CD14-positive monocyte (primary cell): ENCODE measurements at regions not wholly inside any gene's neighbourhood (a gene's known extent, or its start where the extent isn't known, plus 50 kb on each side); places are given as distances from the start of the nearest gene placed in this dataset.
"Not testable (repeated sequence)": the region's sequence is repeated elsewhere in the genome, so short reads cannot be mapped to it uniquely, and the experiment has no call there.

Experiments
- DNase-seq, 3 donors: peaks; one replicate each; pipeline ENCODE4 v3.0.0-alpha.2; 2011 to 2022
- H2AFZ ChIP-seq: 2 replicates; pipeline ENCODE4 v1.6.0; 2012; ENCODE audit warnings: mild to moderate bottlenecking, low read depth, low read length, inconsistent platforms; ENCODE audit not compliant: insufficient read depth, poor library complexity, severe bottlenecking
- H3K27ac ChIP-seq, 2 donors: 1 replicate in 1 of 2; 2 replicates in 1 of 2; pipeline ENCODE4 v1.5.1; 2012 to 2013; ENCODE audit warnings: low read length in 2 of 2, control low read depth in 1 of 2, inconsistent platforms in 1 of 2, low read depth in 1 of 2, mild to moderate bottlenecking in 1 of 2
- H3K27me3 ChIP-seq, 2 donors: one replicate each; pipeline versions ENCODE4 v1.6.0 to v1.6.1; 2011 to 2013; ENCODE audit warnings: low read length in 2 of 2; ENCODE audit not compliant: control insufficient read depth in 2 of 2, insufficient read depth in 2 of 2
- H3K36me3 ChIP-seq, 2 donors: replicated peaks in 1 of 2; 1 replicate in 1 of 2; 2 replicates in 1 of 2; pipeline versions ENCODE4 v1.5.1 to v1.6.1; 2012 to 2013; ENCODE audit warnings: low read length in 2 of 2, control low read depth in 1 of 2, inconsistent platforms in 1 of 2, mild to moderate bottlenecking in 1 of 2; ENCODE audit not compliant: insufficient read depth in 2 of 2, control insufficient read depth in 1 of 2
- H3K4me1 ChIP-seq, 2 donors: 1 replicate in 1 of 2; 2 replicates in 1 of 2; pipeline versions ENCODE4 v1.5.1 to v1.6.1; 2012 to 2013; ENCODE audit warnings: low read length in 2 of 2, control low read depth in 1 of 2, inconsistent platforms in 1 of 2, mild to moderate bottlenecking in 1 of 2, moderate library complexity in 1 of 2; ENCODE audit not compliant: insufficient read depth in 2 of 2, control insufficient read depth in 1 of 2
- H3K4me2 ChIP-seq: replicated peaks from 2 replicates; pipeline ENCODE3; 2012; ENCODE audit warnings: low read length, moderate library complexity, mild to moderate bottlenecking; ENCODE audit not compliant: poor library complexity, severe bottlenecking; ENCODE audit errors: extremely low read depth
- H3K4me3 ChIP-seq, 3 experiments: fragments of 200-600 bp in 1 of 3; sonication (generic) in 1 of 3; replicated peaks in 1 of 3; 1 replicate in 2 of 3; 2 replicates in 1 of 3; pipeline ENCODE4 v1.5.1; 2011 to 2013; ENCODE audit warnings: low read length in 3 of 3, mild to moderate bottlenecking in 3 of 3, control low read depth in 2 of 3, low read depth in 2 of 3, inconsistent platforms in 1 of 3, moderate library complexity in 1 of 3
- H3K79me2 ChIP-seq: 2 replicates; pipeline ENCODE4 v1.6.0; 2012; ENCODE audit warnings: mild to moderate bottlenecking, control low read depth, inconsistent platforms, low read length, moderate library complexity; ENCODE audit not compliant: insufficient read depth
- H3K9ac ChIP-seq: 2 replicates; pipeline ENCODE4 v1.6.0; 2017; ENCODE audit warnings: low read length, mild to moderate bottlenecking; ENCODE audit not compliant: insufficient read depth, poor library complexity, severe bottlenecking
- H3K9me3 ChIP-seq, 2 donors: replicated peaks in 1 of 2; 1 replicate in 1 of 2; 2 replicates in 1 of 2; pipeline versions ENCODE4 v1.5.1 to v1.6.1; 2012 to 2013; ENCODE audit warnings: low read length in 2 of 2, control low read depth in 1 of 2; ENCODE audit not compliant: control insufficient read depth in 1 of 2, insufficient read depth in 1 of 2
- H4K20me1 ChIP-seq: 2 replicates; pipeline ENCODE4 v1.6.0; 2012; ENCODE audit warnings: mild to moderate bottlenecking, low read length, control low read depth, moderate library complexity; ENCODE audit not compliant: insufficient read depth
- H3K27ac Mint-ChIP-seq, 7 donors: one replicate each; pipeline ENCODE4 v1.8.0; 2020; ENCODE audit warnings: mild to moderate bottlenecking in 7 of 7, mixed read lengths in 7 of 7, moderate library complexity in 6 of 7, inconsistent platforms in 2 of 7
- H3K27me3 Mint-ChIP-seq, 3 donors: one replicate each; pipeline ENCODE4 v1.8.0; 2021 to 2022; ENCODE audit warnings: low read depth in 3 of 3, mild to moderate bottlenecking in 3 of 3, mixed read lengths in 3 of 3, moderate library complexity in 3 of 3, inconsistent platforms in 1 of 3
- H3K36me3 Mint-ChIP-seq, 2 donors: one replicate each; pipeline ENCODE4 v1.8.0; 2020; ENCODE audit warnings: mixed read lengths in 2 of 2, inconsistent platforms in 1 of 2, mild to moderate bottlenecking in 1 of 2
- H3K4me1 Mint-ChIP-seq: one replicate; pipeline ENCODE4 v1.8.0; 2020; ENCODE audit warnings: mild to moderate bottlenecking, mixed read lengths
- H3K4me3 Mint-ChIP-seq, 2 donors: one replicate each; pipeline ENCODE4 v1.8.0; 2020; ENCODE audit warnings: mild to moderate bottlenecking in 2 of 2, mixed read lengths in 2 of 2, moderate library complexity in 1 of 2
- H3K9me3 Mint-ChIP-seq, 7 donors: one replicate each; pipeline ENCODE4 v1.8.0; 2020 to 2022; ENCODE audit warnings: mixed read lengths in 7 of 7, mild to moderate bottlenecking in 6 of 7, moderate library complexity in 6 of 7, inconsistent platforms in 2 of 7
- CTCF ChIP-seq: fragments of 200-600 bp; IDR thresholded peaks from one replicate; pipeline ENCODE4 v1.8.0; 2022; ENCODE audit warnings: antibody characterized with exemption, mild to moderate bottlenecking
- WGBS: methylation state at CpG from one replicate; pipeline ENCODE4 v1.1.5; 2013; ENCODE audit warnings: missing lambda C conversion rate; ENCODE audit not compliant: insufficient coverage; 5-methylcytosine and 5-hydroxymethylcytosine counted together
- intact Hi-C, 2 donors: fragments of 100-400 bp; cut with micrococcal nuclease; formaldehyde crosslinking; loops; one replicate each; pipeline versions ENCODE4 v1.15.0 to v1.15.1; 2023

GRCh38 chr7:32658467-32658869, 163.2 kb downstream of the AVL9 start:
- H3K4me1 ChIP-seq = no peaks in the 10 kb centered on the region
- H2AFZ ChIP-seq = no peak overlapping the region
- DNase-seq = no peak
- H3K36me3 ChIP-seq = no peaks in the 10 kb centered on the region
- no peak for TF ChIP-seq CTCF
- Mint-ChIP-seq H3K27me3 (peaks cover 2 to 5% (median 3%) of the 10 kb centered on the region in 3 donors), H3K4me3 (no peak overlapping the region), H3K36me3 (no peaks in the 10 kb centered on the region), H3K27ac (no peak overlapping the region), H3K4me1 (peaks cover 10% of the 10 kb centered on the region), H3K9me3 (peaks cover 0 to 4% (median 0%) of the 10 kb centered on the region in 7 donors)
- H3K4me2 ChIP-seq = no peak overlapping the region
- no peak overlapping the region for H3K4me3 ChIP-seq
- no peaks in the 10 kb centered on the region for H3K9me3 ChIP-seq
- H3K27me3 ChIP-seq = no peaks in the 10 kb centered on the region
- 100% methylated on average over 1 of the region's 2 CpGs for WGBS
- no peak overlapping the region for H3K9ac ChIP-seq
- no peaks in the 10 kb centered on the region for H4K20me1 ChIP-seq
- H3K79me2 ChIP-seq = no peaks in the 10 kb centered on the region
- intact Hi-C loops = no loop called here
- no peak overlapping the region for H3K27ac ChIP-seq

GRCh38 chr7:32658034-32658433, 162.7 kb downstream of the AVL9 start:
- Histone ChIP-seq H3K79me2 (no peaks in the 10 kb centered on the region), H3K4me3 (no peak overlapping the region), H3K4me2 (no peak overlapping the region), H3K36me3 (no peaks in the 10 kb centered on the region), H3K4me1 (no peaks in the 10 kb centered on the region), H4K20me1 (no peaks in the 10 kb centered on the region), H3K27ac (no peak overlapping the region), H3K9ac (no peak overlapping the region), H3K9me3 (no peaks in the 10 kb centered on the region), H2AFZ (no peak overlapping the region), H3K27me3 (no peaks in the 10 kb centered on the region)
- H3K4me1 Mint-ChIP-seq = peaks cover 10% of the 10 kb centered on the region
- peaks cover 0 to 4% (median 0%) of the 10 kb centered on the region in 7 donors for H3K9me3 Mint-ChIP-seq
- H3K27me3 Mint-ChIP-seq = peaks cover 0 to 5% (median 2%) of the 10 kb centered on the region in 3 donors
- H3K27ac Mint-ChIP-seq = no peak overlapping the region
- intact Hi-C loops = no loop called here
- no peak for TF ChIP-seq CTCF
- no peak for DNase-seq
- 83% methylated on average over 6 of the region's 7 CpGs for WGBS
- no peak overlapping the region for H3K4me3 Mint-ChIP-seq
- no peaks in the 10 kb centered on the region for H3K36me3 Mint-ChIP-seq

GRCh38 chr7:32654549-32654948, 159.3 kb downstream of the AVL9 start:
- H2AFZ ChIP-seq, H3K9me3 ChIP-seq, DNase-seq, H4K20me1 ChIP-seq, H3K27me3 Mint-ChIP-seq, H3K4me3 Mint-ChIP-seq, H3K27ac Mint-ChIP-seq, H3K9me3 Mint-ChIP-seq, H3K36me3 ChIP-seq, H3K36me3 Mint-ChIP-seq, intact Hi-C loops, H3K79me2 ChIP-seq, H3K4me1 Mint-ChIP-seq, H3K4me1 ChIP-seq, H3K27me3 ChIP-seq, H3K4me2 ChIP-seq, H3K27ac ChIP-seq, H3K4me3 ChIP-seq, H3K9ac ChIP-seq: not testable (repeated sequence)
- no CpG with 5 or more reads among the region's 1 CpG for WGBS

- H3K27ac Mint-ChIP-seq = not testable (repeated sequence)
- WGBS = 86% methylated on average over 1 of the region's 1 CpG
Measured at GRCh38 chr7:32650356-32650755, 155.1 kb downstream of the AVL9 start.

More at GRCh38 chr7:32650356-32650755, 155.1 kb downstream of the AVL9 start:
- H3K4me3 ChIP-seq, intact Hi-C loops, H3K4me1 Mint-ChIP-seq, H3K4me2 ChIP-seq, H2AFZ ChIP-seq, H3K9ac ChIP-seq, H3K9me3 ChIP-seq, H3K4me1 ChIP-seq, H3K36me3 Mint-ChIP-seq, H3K27ac ChIP-seq, H3K27me3 Mint-ChIP-seq, DNase-seq, H3K9me3 Mint-ChIP-seq, H3K79me2 ChIP-seq, H3K27me3 ChIP-seq, H3K4me3 Mint-ChIP-seq, H4K20me1 ChIP-seq, H3K36me3 ChIP-seq: not testable (repeated sequence)
